Peyer's patch (tissue), 4 donors: ENCODE measurements at regions not wholly inside any gene's neighbourhood (a gene's known extent, or its start where the extent isn't known, plus 50 kb on each side); places are given as distances from the start of the nearest gene placed in this dataset.

Experiments used
- CTCF ChIP-seq, 6 experiments: fragments of 450-650 bp in 4 of 6; fragments of 200-600 bp in 2 of 6; sonication (generic) in 1 of 6; IDR thresholded peaks; one replicate each; pipeline ENCODE4 v1.5.1; 2017 to 2019; ENCODE audit warnings: antibody characterized with exemption in 6 of 6, mild to moderate bottlenecking in 3 of 6, moderate library complexity in 1 of 6
- POLR2A ChIP-seq, 2 donors: fragments of 450-650 bp; IDR thresholded peaks; one replicate each; pipeline ENCODE4 v1.5.1; 2017; ENCODE audit warnings: antibody characterized with exemption in 2 of 2, mild to moderate bottlenecking in 2 of 2, moderate library complexity in 2 of 2

DNA sequence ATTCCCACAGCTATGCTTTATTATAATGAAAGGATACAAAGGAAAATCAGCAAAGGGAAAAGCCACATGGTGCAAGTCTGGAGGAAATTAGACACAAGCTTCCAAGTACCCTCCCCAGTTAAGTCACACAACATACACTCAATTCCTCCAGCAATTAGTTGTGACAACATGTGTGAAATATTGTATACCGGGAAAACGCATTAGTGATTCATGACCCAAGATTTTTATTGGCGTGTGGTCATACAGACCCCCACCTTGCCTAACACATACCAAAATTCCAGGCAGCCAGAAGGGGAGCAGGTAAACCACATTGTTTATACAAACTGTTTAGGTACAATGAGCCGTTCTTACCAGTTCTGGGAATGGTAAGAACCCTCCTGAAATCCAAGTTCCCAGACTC is 160.6 kb downstream of the CYB561 start:
- TF ChIP-seq CTCF (IDR thresholded peaks at IDR 0.05) (no peak), POLR2A (IDR thresholded peaks at IDR 0.05) (no peak)
